HG03097 (cell line): ENCODE measurements at regions not wholly inside any gene's neighbourhood (a gene's known extent, or its start where the extent isn't known, plus 50 kb on each side); places are given as distances from the start of the nearest gene placed in this dataset.
"Not testable (repeated sequence)": the region's sequence is repeated elsewhere in the genome, so short reads cannot be mapped to it uniquely, and the experiment has no call there.

Source experiments
- ATAC-seq: cut with Tn5 transposase; IDR thresholded peaks from one replicate; pipeline ENCODE4 v1.9.1; 2021; ENCODE audit not compliant: unreplicated experiment, low FRiP score

GRCh38 chr6:100322886-100323285 lies 141.8 kb downstream of the SIM1 start:
- ATAC-seq = no peak

- ATAC-seq = no peak
Measured at GRCh38 chr6:100320686-100321085, 144.0 kb downstream of the SIM1 start.

GRCh38 chr6:100317031-100317430 lies 147.7 kb downstream of the SIM1 start:
- ATAC-seq = no peak

GRCh38 chr6:100314186-100314585 lies 150.5 kb downstream of the SIM1 start:
- no peak for ATAC-seq

GRCh38 chr6:100311707-100312251 lies 152.9 kb downstream of the SIM1 start:
- ATAC-seq = no peak

- ATAC-seq = no peak
Measured at GRCh38 chr6:100309174-100309573, 155.5 kb downstream of the SIM1 start.

- ATAC-seq = no peak
Measured at GRCh38 chr6:100307561-100307960, 157.2 kb downstream of the SIM1 start.

- ATAC-seq = no peak
Measured at GRCh38 chr6:100305209-100305869, 159.4 kb downstream of the SIM1 start.

GRCh38 chr6:100304575-100304974 lies 160.1 kb downstream of the SIM1 start:
- no peak for ATAC-seq

- no peak for ATAC-seq
Measured at GRCh38 chr6:100301731-100302130, 163.0 kb downstream of the SIM1 start.

GRCh38 chr6:100300221-100300736 lies 164.4 kb downstream of the SIM1 start:
- ATAC-seq = no peak

- ATAC-seq = no peak
Measured at GRCh38 chr6:100296810-100297544, 167.7 kb downstream of the SIM1 start.

GRCh38 chr6:100295172-100295571 lies 169.5 kb downstream of the SIM1 start:
- not testable (repeated sequence) for ATAC-seq

- ATAC-seq = no peak
Measured at GRCh38 chr6:100289285-100289684, 175.4 kb downstream of the SIM1 start.

GRCh38 chr6:100288311-100288710 lies 176.4 kb downstream of the SIM1 start:
- ATAC-seq = no peak

- ATAC-seq = no peak
Measured at GRCh38 chr6:100283285-100283684, 181.4 kb downstream of the SIM1 start.

GRCh38 chr6:100281471-100281901 lies 183.2 kb downstream of the SIM1 start:
- ATAC-seq = no peak

- ATAC-seq = no peak
Measured at GRCh38 chr6:100276311-100277057, 188.2 kb downstream of the SIM1 start.

- no peak for ATAC-seq
Measured at GRCh38 chr6:100274147-100274546, 190.6 kb downstream of the SIM1 start.

- no peak for ATAC-seq
Measured at GRCh38 chr6:100271625-100272024, 193.1 kb downstream of the SIM1 start.

GRCh38 chr6:100271202-100271601 lies 193.5 kb downstream of the SIM1 start:
- no peak for ATAC-seq
